ENCODE measurements at regions not wholly inside any gene's neighbourhood (a gene's known extent, or its start where the extent isn't known, plus 50 kb on each side); places are given as distances from the start of the nearest gene placed in this dataset.

- no peaks in the 10 kb centered on the region for H3K27me3 ChIP-seq (ENCODE audit: insufficient read depth, low read length)
- no peak overlapping the region for H3K9ac ChIP-seq (ENCODE audit: low read length)
- no peaks in the 10 kb centered on the region for H3K4me1 ChIP-seq (ENCODE audit: control insufficient read depth in 1 of 2, insufficient read depth in 2 of 2, low read length in 2 of 2)
- no peak for ATAC-seq
- no peaks in the 10 kb centered on the region for H3K79me2 ChIP-seq (ENCODE audit: insufficient read depth, low read length)
- H3K27ac ChIP-seq (ENCODE audit: low read depth, low read length) = no peak overlapping the region
- ChIA-PET RAD21 (ENCODE audit: low non-redundant PET in 1 of 2, low total read pairs in 2 of 2, uncharacterized antibody in 2 of 2, unreplicated experiment in 2 of 2) (no interaction called here), CTCF (no interaction called here), POLR2A (no interaction called here)
- no peak overlapping the region for H3K4me2 ChIP-seq (ENCODE audit: low read length)
- no peaks in the 10 kb centered on the region for H3K9me3 ChIP-seq (ENCODE audit: control insufficient read depth in 1 of 2, insufficient read depth in 1 of 2, low read depth in 1 of 2, low read length in 2 of 2)
- no peak for DNase-seq (ENCODE audit: low read depth, low spot score)
- TF ChIP-seq EGR1 (IDR thresholded peaks at IDR 0.05; ENCODE audit: low read depth) (no peak), TCF7L2 (IDR thresholded peaks at IDR 0.05; ENCODE audit: borderline replicate concordance, extremely low read depth, insufficient read depth, insufficient read length) (no peak)
- intact Hi-C loops (cut with micrococcal nuclease) = no loop called here
- H4K20me1 ChIP-seq (ENCODE audit: insufficient read depth) = no peaks in the 10 kb centered on the region
- no peak overlapping the region for H3K4me3 ChIP-seq (replicated peaks in 1 of 2; ENCODE audit: low read depth in 1 of 2, low read length in 2 of 2)
- H3K9me2 ChIP-seq (ENCODE audit: insufficient read depth) = no peaks in the 10 kb centered on the region
- BruUV-seq (replicated peaks) = no TSS peak
- no peak overlapping the region for H2AFZ ChIP-seq (ENCODE audit: low read depth, low read length, poor library complexity, severe bottlenecking)
- no peaks in the 10 kb centered on the region for H3K36me3 ChIP-seq (ENCODE audit: control insufficient read depth in 1 of 2, insufficient read depth in 2 of 2, low read length in 2 of 2)
These were observed 180.5 kb downstream of the KIT start for GRCh38 chr4:54838301-54838700.

- H3K27ac ChIP-seq (ENCODE audit: low read depth, low read length) = no peak overlapping the region
- POLR2A ChIA-PET = no interaction called here
- H3K27me3 ChIP-seq (ENCODE audit: insufficient read depth, low read length) = no peaks in the 10 kb centered on the region
- DNase-seq (ENCODE audit: low read depth, low spot score) = no peak
- H4K20me1 ChIP-seq (ENCODE audit: insufficient read depth) = no peaks in the 10 kb centered on the region; the same call in 1 of the 2 replicates
- BruUV-seq (replicated peaks) = no TSS peak
- ATAC-seq = no peak
- H3K9ac ChIP-seq (ENCODE audit: low read length) = no peak overlapping the region
- CTCF ChIA-PET = no interaction called here
- no peaks in the 10 kb centered on the region for H3K36me3 ChIP-seq (ENCODE audit: control insufficient read depth in 1 of 2, insufficient read depth in 2 of 2, low read length in 2 of 2)
- H3K4me1 ChIP-seq (ENCODE audit: control insufficient read depth in 1 of 2, insufficient read depth in 2 of 2, low read length in 2 of 2) = no peaks in the 10 kb centered on the region
- intact Hi-C loops (cut with micrococcal nuclease) = no loop called here
- no peak overlapping the region for H3K4me3 ChIP-seq (replicated peaks in 1 of 2; ENCODE audit: low read depth in 1 of 2, low read length in 2 of 2)
- no peak overlapping the region for H3K4me2 ChIP-seq (ENCODE audit: low read length)
- H3K9me3 ChIP-seq (ENCODE audit: control insufficient read depth in 1 of 2, insufficient read depth in 1 of 2, low read depth in 1 of 2, low read length in 2 of 2) = no peaks in the 10 kb centered on the region
- no peak overlapping the region for H2AFZ ChIP-seq (ENCODE audit: low read depth, low read length, poor library complexity, severe bottlenecking)
- RAD21 ChIA-PET (ENCODE audit: low non-redundant PET in 1 of 2, low total read pairs in 2 of 2, uncharacterized antibody in 2 of 2, unreplicated experiment in 2 of 2) = no interaction called here
- no peaks in the 10 kb centered on the region for H3K79me2 ChIP-seq (ENCODE audit: insufficient read depth, low read length)
- no peaks in the 10 kb centered on the region for H3K9me2 ChIP-seq (ENCODE audit: insufficient read depth)
- TF ChIP-seq ZFX (IDR thresholded peaks at IDR 0.05) (no peak), TCF7L2 (IDR thresholded peaks at IDR 0.05; ENCODE audit: borderline replicate concordance, extremely low read depth, insufficient read depth, insufficient read length) (no peak), POLR2AphosphoS5 (IDR thresholded peaks at IDR 0.05; ENCODE audit: low read depth, low read length) (no peak), CTCF (IDR thresholded peaks at IDR 0.05 in 2 of 3, conservative IDR thresholded peaks at IDR 0.05 in 1 of 3; ENCODE audit: borderline replicate concordance in 1 of 3, insufficient read depth in 1 of 3, low read depth in 2 of 3, low read length in 2 of 3) (no peak), REST (IDR thresholded peaks at IDR 0.05; ENCODE audit: low read depth) (no peak), ZBTB33 (IDR thresholded peaks at IDR 0.05; ENCODE audit: extremely low read depth, insufficient replicate concordance, low read length) (no peak), EZH2phosphoT487 (IDR thresholded peaks at IDR 0.05; ENCODE audit: borderline replicate concordance) (no peak), EZH2 (IDR thresholded peaks at IDR 0.05) (no peak), POLR2A (IDR thresholded peaks at IDR 0.05; ENCODE audit: borderline replicate concordance, extremely low read depth, insufficient read depth, insufficient read length) (no peak), SRF (IDR thresholded peaks at IDR 0.05; ENCODE audit: low read depth) (no peak), FOSL1 (IDR thresholded peaks at IDR 0.05; ENCODE audit: low read depth) (no peak)
These were observed 179.9 kb downstream of the KIT start for GRCh38 chr4:54837576-54838140.
